ENCODE measurements at regions not wholly inside any gene's neighbourhood (a gene's known extent, or its start where the extent isn't known, plus 50 kb on each side); places are given as distances from the start of the nearest gene placed in this dataset.

DNA sequence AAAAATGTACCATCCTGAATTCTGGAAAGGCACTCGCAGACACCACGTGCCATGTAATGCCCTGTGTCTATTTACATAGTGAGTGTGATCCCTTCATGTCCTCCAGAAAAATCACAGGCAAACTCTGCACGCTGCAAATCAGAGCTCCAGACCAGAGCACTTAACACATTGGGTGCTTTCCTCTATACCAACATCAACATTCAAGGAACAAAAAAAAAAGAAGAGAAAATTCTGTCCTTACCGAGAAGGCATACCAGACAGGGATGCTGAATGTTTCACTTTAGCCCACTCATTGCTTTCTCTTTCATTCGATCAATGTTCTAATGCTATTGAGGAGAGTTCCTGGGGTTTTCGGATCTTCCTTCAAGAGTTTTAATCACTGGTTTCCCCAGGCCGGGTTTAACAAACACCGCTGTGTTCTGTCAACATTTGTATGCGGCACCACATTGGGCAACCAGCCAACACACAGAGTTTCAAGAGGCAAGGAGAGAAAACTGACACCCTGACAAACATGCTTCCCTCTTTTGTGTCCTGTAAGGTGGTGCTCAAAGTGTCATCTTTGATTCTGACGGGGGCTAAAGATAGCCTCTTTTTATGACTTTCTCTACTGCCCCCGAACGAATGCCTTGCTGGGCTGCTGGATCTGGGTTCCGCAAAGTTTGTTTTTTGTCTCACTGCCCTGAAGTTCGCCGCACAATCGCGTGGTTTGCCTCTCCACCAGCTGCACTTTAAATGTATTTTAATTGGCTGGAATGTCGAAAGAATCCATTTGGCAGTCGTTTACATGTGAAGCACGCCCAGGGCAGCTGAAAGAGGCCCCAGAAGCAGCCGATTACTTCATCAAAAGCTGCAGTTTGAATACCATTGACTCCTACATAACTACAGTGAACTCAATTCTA, 106.4 kb upstream of the NCKAP5 start:
- TF ChIP-seq, protein P1, sequence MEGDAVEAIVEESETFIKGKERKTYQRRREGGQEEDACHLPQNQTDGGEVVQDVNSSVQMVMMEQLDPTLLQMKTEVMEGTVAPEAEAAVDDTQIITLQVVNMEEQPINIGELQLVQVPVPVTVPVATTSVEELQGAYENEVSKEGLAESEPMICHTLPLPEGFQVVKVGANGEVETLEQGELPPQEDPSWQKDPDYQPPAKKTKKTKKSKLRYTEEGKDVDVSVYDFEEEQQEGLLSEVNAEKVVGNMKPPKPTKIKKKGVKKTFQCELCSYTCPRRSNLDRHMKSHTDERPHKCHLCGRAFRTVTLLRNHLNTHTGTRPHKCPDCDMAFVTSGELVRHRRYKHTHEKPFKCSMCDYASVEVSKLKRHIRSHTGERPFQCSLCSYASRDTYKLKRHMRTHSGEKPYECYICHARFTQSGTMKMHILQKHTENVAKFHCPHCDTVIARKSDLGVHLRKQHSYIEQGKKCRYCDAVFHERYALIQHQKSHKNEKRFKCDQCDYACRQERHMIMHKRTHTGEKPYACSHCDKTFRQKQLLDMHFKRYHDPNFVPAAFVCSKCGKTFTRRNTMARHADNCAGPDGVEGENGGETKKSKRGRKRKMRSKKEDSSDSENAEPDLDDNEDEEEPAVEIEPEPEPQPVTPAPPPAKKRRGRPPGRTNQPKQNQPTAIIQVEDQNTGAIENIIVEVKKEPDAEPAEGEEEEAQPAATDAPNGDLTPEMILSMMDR (IDR thresholded peaks at IDR 0.05 in 2 of 3, conservative IDR thresholded peaks at IDR 0.05 in 1 of 3; ENCODE audit: borderline replicate concordance in 1 of 3, insufficient read depth in 1 of 3, low read depth in 2 of 3, low read length in 2 of 3), result no peak
- TF ChIP-seq JUND (IDR thresholded peaks at IDR 0.05), result no peak
- no peak for TF ChIP-seq POLR2A (IDR thresholded peaks at IDR 0.05; ENCODE audit: borderline replicate concordance, extremely low read depth, insufficient read depth, insufficient read length)
